ENCODE measurements at regions not wholly inside any gene's neighbourhood (a gene's known extent, or its start where the extent isn't known, plus 50 kb on each side); places are given as distances from the start of the nearest gene placed in this dataset.

DNA sequence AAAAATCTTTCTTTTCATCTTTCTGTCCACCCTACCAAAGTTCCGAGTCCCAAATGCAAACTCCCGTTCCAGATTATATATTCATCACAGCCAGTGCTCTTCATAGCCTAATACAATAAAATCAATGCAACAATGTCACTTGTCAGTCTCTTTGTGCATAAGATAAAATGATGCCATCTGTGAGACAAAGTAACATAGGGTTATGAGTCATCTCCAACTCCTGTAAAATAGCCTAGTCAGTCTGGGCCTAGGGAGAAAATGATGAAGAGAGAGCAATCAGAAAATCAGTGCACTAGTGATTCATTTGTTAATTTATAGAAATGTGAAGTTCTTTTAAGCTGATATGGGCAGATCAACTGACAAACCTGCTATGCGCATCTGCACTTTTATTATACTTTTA lies 689.1 kb upstream of the DIAPH2 start:
- no peaks in the 10 kb centered on the region for H3K4me1 ChIP-seq (replicated peaks in 1 of 2)

GRCh38 chrX:95996294-95996693 lies 688.3 kb upstream of the DIAPH2 start:
- H3K4me1 ChIP-seq (replicated peaks in 1 of 2) = no peaks in the 10 kb centered on the region
- no peak for DNase-seq
- no peak overlapping the region for H3K4me3 ChIP-seq
- intact Hi-C loops (cut with DNase I) = no loop called here
- H3K9me3 ChIP-seq (replicated peaks in 1 of 3) = no peaks in the 10 kb centered on the region
- no peaks in the 10 kb centered on the region for H3K36me3 ChIP-seq (replicated peaks in 1 of 2)
- H3K27ac ChIP-seq = no peak overlapping the region
- TF ChIP-seq, protein P1, sequence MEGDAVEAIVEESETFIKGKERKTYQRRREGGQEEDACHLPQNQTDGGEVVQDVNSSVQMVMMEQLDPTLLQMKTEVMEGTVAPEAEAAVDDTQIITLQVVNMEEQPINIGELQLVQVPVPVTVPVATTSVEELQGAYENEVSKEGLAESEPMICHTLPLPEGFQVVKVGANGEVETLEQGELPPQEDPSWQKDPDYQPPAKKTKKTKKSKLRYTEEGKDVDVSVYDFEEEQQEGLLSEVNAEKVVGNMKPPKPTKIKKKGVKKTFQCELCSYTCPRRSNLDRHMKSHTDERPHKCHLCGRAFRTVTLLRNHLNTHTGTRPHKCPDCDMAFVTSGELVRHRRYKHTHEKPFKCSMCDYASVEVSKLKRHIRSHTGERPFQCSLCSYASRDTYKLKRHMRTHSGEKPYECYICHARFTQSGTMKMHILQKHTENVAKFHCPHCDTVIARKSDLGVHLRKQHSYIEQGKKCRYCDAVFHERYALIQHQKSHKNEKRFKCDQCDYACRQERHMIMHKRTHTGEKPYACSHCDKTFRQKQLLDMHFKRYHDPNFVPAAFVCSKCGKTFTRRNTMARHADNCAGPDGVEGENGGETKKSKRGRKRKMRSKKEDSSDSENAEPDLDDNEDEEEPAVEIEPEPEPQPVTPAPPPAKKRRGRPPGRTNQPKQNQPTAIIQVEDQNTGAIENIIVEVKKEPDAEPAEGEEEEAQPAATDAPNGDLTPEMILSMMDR (IDR thresholded peaks at IDR 0.05) = no peak
- no peak for TF ChIP-seq POLR2A (IDR thresholded peaks at IDR 0.05)
- WGBS, 4 donors = 45 to 91% (median 62%) methylated on average over 1 of the region's 1 CpG
- H3K27me3 ChIP-seq = no peaks in the 10 kb centered on the region

More for the DNA sequence above, 689.1 kb upstream of the DIAPH2 start:
- Histone ChIP-seq H3K4me3 (no peak overlapping the region), H3K27me3 (no peaks in the 10 kb centered on the region), H3K9me3 (replicated peaks in 1 of 3) (no peaks in the 10 kb centered on the region), H3K36me3 (replicated peaks in 1 of 2) (no peaks in the 10 kb centered on the region), H3K27ac (no peak overlapping the region)
- DNase-seq = no peak
- TF ChIP-seq, protein P1 (IDR thresholded peaks at IDR 0.05) = no peak
- no peak for TF ChIP-seq POLR2A (IDR thresholded peaks at IDR 0.05)
- intact Hi-C loops (cut with DNase I) = no loop called here
- WGBS, 4 donors = 84 to 90% (median 86%) methylated on average over 3 of the region's 3 CpGs

- no peak for DNase-seq
- intact Hi-C loops (cut with DNase I) = no loop called here
- peaks cover 20% of the 10 kb centered on the region for H3K27me3 ChIP-seq
- H3K4me3 ChIP-seq = no peak overlapping the region
- no peak overlapping the region for H3K27ac ChIP-seq
- 47 to 58% (median 52%) methylated on average over 5 of the region's 5 CpGs for WGBS, 4 donors
- H3K4me1 ChIP-seq (replicated peaks in 1 of 2) = no peaks in the 10 kb centered on the region
- TF ChIP-seq, protein P1 (IDR thresholded peaks at IDR 0.05) = no peak
- TF ChIP-seq POLR2A (IDR thresholded peaks at IDR 0.05) = no peak
- no peaks in the 10 kb centered on the region for H3K36me3 ChIP-seq (replicated peaks in 1 of 2)
- no peaks in the 10 kb centered on the region for H3K9me3 ChIP-seq (replicated peaks in 1 of 3)
These were observed 682.2 kb upstream of the DIAPH2 start for GRCh38 chrX:96002431-96002830.

DNA sequence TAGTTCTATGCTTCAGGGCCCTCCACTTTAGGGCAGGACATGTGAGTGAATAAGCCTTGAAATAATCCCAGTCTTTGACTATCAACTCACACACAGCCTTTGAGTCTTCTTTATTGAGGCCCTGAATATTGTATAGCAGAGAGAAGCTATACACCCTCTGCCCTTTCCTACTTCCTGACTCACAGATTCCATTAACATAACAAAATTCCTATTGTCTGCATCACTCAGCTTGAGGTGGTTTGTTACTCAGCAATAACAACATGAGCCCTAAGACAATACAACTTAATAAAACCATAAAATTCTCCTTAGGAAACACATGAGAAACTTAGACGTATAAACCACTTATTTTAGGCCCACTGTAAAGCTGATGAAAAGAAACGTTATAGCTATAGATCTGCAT lies 680.3 kb upstream of the DIAPH2 start:
- no peaks in the 10 kb centered on the region for H3K4me1 ChIP-seq (replicated peaks in 1 of 2)
- no peaks in the 10 kb centered on the region for H3K9me3 ChIP-seq (replicated peaks in 1 of 3)
- DNase-seq = no peak
- 59 to 68% (median 66%) methylated on average over 2 of the region's 2 CpGs for WGBS, 4 donors
- no peaks in the 10 kb centered on the region for H3K36me3 ChIP-seq (replicated peaks in 1 of 2)
- peaks cover 20% of the 10 kb centered on the region for H3K27me3 ChIP-seq
- no peak for TF ChIP-seq POLR2A (IDR thresholded peaks at IDR 0.05)
- TF ChIP-seq, protein P1 (IDR thresholded peaks at IDR 0.05) = no peak
- H3K4me3 ChIP-seq = no peak overlapping the region
- no peak overlapping the region for H3K27ac ChIP-seq
- intact Hi-C loops (cut with DNase I) = no loop called here

Data from adrenal gland (tissue), 9 donors.